HG02642 (cell line): ENCODE measurements at regions not wholly inside any gene's neighbourhood (a gene's known extent, or its start where the extent isn't known, plus 50 kb on each side); places are given as distances from the start of the nearest gene placed in this dataset.

ENCODE experiments used
- ATAC-seq: cut with Tn5 transposase; IDR thresholded peaks from one replicate; pipeline ENCODE4 v1.9.1; 2021; ENCODE audit warnings: mild to moderate bottlenecking; ENCODE audit not compliant: unreplicated experiment, poor library complexity

- no peak for ATAC-seq
Measured at GRCh38 chr3:71917545-71917944, 132.6 kb upstream of the PROK2 start.

DNA sequence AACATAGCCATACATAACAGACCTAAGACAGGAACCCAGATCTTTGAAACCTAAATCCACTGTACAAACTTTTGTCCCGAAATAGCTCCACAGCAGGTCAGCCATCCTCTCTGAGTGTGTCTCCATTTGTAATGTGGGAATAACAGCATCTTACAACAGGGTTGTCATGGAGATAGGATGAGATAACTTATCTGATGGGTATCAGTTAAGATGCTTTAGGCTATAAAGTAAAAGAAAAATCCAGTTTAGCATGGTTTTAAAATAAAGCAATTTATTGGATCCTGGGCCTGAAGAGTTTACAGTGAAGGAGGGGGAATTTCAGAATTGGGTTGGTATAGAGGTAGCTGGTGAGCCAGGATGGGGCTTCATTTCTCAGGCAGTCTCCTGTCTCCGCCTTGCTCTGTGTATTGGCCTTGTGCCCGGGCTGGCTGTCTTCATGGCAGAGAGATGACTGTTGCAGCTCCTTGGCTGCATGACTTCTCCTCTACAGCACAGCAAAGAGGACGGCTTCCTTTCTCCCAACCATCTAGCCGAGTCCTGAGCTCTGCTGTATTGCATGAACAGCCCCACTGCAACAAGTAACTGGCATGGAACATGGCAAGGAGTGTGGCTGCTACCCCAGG is 131.9 kb upstream of the PROK2 start:
- no peak for ATAC-seq

DNA sequence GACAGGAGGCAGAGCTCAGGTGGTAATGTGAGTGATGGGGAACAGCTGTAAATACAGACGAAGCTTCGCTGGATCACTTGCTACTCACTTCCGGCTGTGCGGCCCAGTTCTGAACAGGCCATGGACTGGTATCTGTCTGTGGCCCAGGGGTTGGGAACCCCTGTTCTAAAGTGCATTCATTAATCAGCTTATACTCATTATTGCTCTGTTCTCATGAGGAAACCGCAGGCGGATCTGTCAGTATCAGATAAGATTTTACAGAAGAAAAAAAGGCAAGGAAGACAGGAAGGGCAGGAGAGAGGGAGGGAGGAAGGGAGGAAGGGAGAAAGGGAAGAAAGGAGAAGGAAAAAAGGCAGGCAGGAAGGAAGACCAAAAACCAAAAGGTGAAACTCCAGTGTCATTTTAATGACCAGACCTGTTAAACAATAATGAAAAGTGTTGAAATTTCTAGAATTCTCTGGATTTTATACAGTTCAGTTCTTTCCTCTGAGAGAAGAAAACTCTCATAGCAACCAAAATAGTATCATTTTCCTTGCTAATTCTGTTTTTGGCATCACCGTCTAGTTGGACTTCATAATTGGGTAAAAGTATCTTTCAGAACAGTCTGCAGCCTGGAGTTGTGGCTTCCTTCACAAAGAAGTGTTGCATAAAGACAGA is 128.0 kb upstream of the PROK2 start:
- no peak for ATAC-seq

DNA sequence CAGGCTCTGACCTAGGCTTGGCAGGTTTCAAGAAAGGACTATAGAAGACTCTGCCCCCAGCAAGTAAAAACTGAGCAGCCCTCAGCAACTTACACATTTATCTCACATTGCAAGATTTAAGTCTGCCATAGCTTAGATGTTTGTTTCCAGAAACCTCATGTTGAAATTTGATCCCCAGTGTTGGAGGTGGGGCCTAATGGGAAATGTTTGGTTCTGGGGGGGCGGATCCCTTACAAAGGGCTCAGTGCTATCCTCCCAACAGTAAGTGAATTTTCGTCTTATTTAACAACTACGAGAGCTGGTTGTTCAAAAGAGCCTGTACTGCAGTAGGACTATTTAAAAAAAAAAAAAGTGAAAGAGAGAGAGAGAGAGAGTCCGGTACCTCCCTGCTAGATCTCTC is 125.2 kb upstream of the PROK2 start:
- ATAC-seq, result no peak

DNA sequence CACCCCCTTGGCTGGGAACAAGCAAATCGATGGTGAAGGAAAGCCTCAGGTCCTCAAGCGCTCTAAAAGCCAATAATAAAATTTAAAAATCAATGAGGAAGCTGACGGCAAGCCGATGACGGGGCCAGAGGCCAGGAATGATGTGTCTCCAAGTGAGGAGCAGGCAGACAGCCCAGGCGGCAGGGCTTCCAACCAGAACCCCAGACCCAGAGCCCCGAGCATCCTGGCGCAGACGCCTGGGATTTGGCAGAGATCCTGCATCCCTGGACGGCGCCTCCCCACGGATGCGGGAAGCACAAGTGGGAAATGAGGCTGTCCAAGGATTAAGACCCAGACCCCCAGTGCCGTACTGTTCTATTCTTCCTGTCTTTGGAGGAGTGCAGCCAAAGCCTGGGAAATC is 123.0 kb upstream of the PROK2 start:
- no peak for ATAC-seq

GRCh38 chr3:71906976-71907375 is 122.0 kb upstream of the PROK2 start:
- ATAC-seq, result no peak

DNA sequence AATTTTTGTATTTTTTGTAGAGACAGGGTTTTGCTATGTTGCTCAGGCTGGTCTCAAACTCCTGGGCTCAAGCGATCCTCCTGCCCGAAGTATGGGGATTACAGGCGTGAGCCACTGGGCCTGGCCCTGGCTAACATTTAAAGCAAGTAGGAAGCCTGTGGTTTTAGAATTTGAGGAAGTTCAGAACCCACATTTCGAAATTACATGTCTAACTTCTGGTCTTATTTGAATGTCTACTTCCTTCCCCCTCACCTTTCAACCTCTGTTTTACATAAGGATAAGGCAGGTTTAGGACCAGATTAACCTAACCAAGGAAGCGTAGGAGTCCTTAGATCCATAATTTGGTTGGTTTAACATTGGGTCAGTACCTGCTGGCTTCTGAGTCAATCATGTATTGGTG is 120.5 kb upstream of the PROK2 start:
- ATAC-seq, result peak; percentile 87

- no peak for ATAC-seq
Measured at GRCh38 chr3:71903936-71904335, 119.0 kb upstream of the PROK2 start.

- no peak for ATAC-seq
Measured at GRCh38 chr3:71903112-71903495, 118.2 kb upstream of the PROK2 start.

DNA sequence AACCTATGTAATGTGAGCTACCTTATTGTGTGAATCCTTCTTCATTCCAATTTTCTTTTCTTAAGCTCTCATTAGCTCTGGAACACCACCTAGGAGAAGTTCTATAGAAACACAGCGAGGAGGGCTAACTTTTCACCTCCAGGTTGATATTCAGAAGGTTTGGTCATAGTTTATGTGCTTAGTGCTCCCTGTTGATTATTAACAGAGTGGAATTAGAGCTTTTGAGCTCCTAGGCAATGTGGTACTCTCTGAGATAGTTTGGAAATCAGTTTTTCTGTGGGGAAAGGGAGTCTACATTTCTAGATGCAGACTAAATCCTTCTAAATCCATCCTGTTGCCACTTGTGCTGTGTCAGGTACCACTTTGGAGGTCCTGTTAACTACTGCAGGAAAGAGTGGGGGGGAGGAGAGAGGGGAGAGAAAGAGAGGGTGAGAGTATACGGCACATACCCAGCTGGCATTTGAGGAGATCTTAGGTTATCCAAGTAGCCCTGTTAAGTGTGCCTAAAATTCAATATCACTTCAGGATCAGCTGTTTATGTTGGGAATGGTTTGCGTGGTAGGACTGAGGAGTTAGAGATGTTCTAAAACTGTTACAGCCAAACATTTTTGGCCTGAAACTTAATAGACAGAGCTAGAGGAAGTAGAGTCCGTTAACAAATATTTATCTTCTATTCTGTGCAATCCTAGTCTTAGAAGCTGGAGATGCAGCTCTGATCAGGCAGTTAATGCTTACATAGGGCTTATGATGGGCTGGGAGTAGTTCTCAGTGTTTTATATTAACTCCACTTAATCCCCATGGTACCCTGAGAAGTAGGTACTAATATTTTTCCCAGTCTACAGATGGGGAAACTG is 117.5 kb upstream of the PROK2 start:
- no peak for ATAC-seq

- ATAC-seq, result no peak
Measured at GRCh38 chr3:71901645-71902044, 116.7 kb upstream of the PROK2 start.

DNA sequence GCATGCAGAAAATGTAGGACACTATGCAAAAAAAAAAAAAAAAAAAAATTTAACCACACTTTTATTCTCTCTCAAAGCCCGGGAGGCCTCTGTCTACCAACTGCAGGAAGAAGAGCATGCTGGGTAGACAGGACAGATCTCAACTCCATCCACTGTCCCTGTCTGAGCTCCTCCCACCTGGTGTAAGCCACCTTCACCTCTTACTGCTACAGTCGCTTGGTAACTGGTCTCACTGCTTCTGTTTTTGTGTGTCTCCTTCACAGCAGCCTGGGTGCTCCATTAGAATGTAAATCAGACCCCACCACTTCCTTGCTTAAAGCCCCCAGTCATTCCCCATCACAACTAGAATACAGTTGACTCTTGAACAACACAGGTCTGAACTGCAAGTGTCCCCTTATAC is 115.1 kb upstream of the PROK2 start:
- no peak for ATAC-seq

GRCh38 chr3:71896751-71897150 is 111.8 kb upstream of the PROK2 start:
- ATAC-seq, result no peak

- no peak for ATAC-seq
Measured at GRCh38 chr3:71893702-71894479, 108.9 kb upstream of the PROK2 start.

DNA sequence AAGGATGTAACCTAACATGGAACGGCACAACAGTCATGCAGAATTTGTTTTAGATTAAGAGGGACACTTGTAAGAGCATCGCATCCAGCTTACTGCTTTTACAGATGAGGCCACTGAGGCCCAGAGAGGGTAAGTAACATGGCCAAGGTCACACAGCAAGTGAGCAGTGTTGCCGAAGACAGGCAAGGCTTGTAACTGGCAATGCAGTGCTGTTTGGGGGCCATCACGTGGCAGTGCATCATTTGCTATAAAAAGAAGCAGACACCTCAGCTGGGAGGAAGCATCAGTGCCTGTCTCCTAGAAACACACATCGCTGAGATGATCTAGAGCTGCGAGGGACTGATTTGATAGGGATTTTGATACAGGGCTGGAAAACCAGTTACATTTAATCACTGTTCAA is 108.2 kb upstream of the PROK2 start:
- no peak for ATAC-seq

- ATAC-seq, result no peak
Measured at GRCh38 chr3:71891483-71891882, 106.5 kb upstream of the PROK2 start.

- no peak for ATAC-seq
Measured at GRCh38 chr3:71890356-71890931, 105.5 kb upstream of the PROK2 start.

DNA sequence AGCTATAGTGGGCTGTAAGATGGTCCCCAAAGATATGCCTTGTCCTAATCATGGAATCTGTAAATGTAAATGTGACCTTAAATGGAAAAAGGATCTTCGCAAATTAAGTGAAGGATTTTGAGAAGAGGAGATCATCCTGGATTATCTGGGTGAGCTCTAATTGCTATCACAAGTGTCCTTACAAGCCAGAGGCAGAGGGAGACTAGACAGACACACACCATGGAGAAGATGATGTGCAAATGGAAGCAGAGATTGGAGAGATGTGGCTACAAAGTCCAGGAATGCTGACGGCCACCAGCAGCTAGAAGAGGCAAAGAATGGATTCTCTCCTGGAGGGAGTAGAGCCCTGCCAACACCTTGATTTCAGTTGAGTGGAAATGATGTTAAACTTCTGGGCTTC is 102.3 kb upstream of the PROK2 start:
- no peak for ATAC-seq

DNA sequence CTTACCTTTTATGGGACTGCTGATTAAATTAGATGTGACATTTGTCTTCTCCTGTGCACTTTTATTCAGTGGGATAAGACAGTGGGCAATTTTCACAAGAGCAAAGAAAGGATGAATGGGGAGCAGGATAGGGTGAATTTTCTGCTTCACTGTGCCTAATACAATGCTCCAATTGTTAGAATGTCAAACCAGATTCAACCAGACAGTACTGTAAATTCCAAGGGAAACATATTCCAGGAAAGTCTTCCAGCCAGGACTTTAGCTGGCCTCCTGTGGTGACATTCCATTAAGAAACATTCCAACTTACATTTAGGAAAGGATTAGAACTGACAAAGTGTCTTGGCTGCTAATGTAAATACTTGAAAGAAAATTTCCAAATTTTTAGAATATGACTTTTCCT is 100.1 kb upstream of the PROK2 start:
- ATAC-seq, result no peak

DNA sequence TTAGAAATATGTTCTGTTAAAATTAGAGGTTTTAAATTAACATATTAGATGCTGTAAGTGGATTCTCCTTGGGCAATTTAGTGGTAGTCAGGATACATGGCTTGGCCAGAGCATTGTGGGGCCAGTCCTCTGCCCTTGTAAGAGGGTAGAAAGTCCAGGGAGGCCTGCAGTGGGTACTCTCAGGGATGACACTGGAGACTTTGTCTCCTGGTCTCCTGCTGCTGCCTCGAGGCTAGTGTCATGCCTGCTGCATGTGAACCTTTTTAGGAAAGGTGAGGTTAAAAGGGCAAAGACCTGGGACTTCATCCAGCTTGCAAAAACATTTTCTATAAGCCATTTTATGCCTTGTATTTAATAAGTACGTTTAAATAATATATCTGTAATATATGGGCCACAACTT is 96.8 kb upstream of the PROK2 start:
- ATAC-seq, result no peak
